SU-DHL-6 (cell line): ENCODE measurements at regions not wholly inside any gene's neighbourhood (a gene's known extent, or its start where the extent isn't known, plus 50 kb on each side); places are given as distances from the start of the nearest gene placed in this dataset.

ENCODE experiments used
- CTCF ChIP-seq: fragments of 200-600 bp; sonication (generic); IDR thresholded peaks from one replicate; pipeline ENCODE4 v1.5.1; 2017; ENCODE audit warnings: antibody characterized with exemption, mild to moderate bottlenecking, low read length, moderate library complexity; ENCODE audit not compliant: insufficient read depth, poor library complexity, severe bottlenecking
- EZH2phosphoT487 ChIP-seq: fragments of 200-600 bp; sonication (generic), shearing (Covaris generic); conservative IDR thresholded peaks from 2 replicates; pipeline ENCODE4 v1.6.1; 2018; ENCODE audit warnings: mild to moderate bottlenecking, antibody characterized with exemption, low read length, moderate library complexity, mixed read lengths

GRCh38 chr14:80136358-80136757, 74.9 kb downstream of the DIO2 start:
- TF ChIP-seq CTCF (no peak), EZH2phosphoT487 (no peak)
